Endodermal cell (in vitro differentiated cells): ENCODE measurements at regions not wholly inside any gene's neighbourhood (a gene's known extent, or its start where the extent isn't known, plus 50 kb on each side); places are given as distances from the start of the nearest gene placed in this dataset.
"Not testable (repeated sequence)": the region's sequence is repeated elsewhere in the genome, so short reads cannot be mapped to it uniquely, and the experiment has no call there.

Experiments
- DNase-seq: peaks from one replicate; pipeline ENCODE4 v3.0.0-alpha.2; 2017
- H3K27ac ChIP-seq: 2 replicates; pipeline ENCODE4 v1.5.1; 2013; ENCODE audit warnings: mild to moderate bottlenecking, low read depth, low read length, moderate library complexity
- H3K27me3 ChIP-seq: 2 replicates; pipeline ENCODE4 v1.6.1; 2013; ENCODE audit warnings: mild to moderate bottlenecking, low read length, moderate library complexity; ENCODE audit not compliant: insufficient read depth, control insufficient read depth, poor library complexity, severe bottlenecking
- H3K36me3 ChIP-seq: 2 replicates; pipeline ENCODE4 v1.7.0; 2013; ENCODE audit warnings: mild to moderate bottlenecking, low read length, moderate library complexity; ENCODE audit not compliant: control insufficient read depth, insufficient read depth
- H3K4me1 ChIP-seq: one replicate; pipeline ENCODE4 v1.7.0; 2013; ENCODE audit warnings: low read length; ENCODE audit not compliant: control insufficient read depth, insufficient read depth
- H3K4me3 ChIP-seq: 2 replicates; pipeline ENCODE4 v1.5.1; 2013; ENCODE audit warnings: mild to moderate bottlenecking, low read length, moderate library complexity
- H3K9ac ChIP-seq: 2 replicates; pipeline ENCODE4 v1.6.1; 2013; ENCODE audit warnings: mild to moderate bottlenecking, low read length, moderate library complexity; ENCODE audit not compliant: poor library complexity, severe bottlenecking; ENCODE audit errors: extremely low read depth
- H3K9me3 ChIP-seq: 2 replicates; pipeline ENCODE4 v1.6.1; 2013; ENCODE audit warnings: mild to moderate bottlenecking, low read length, moderate library complexity; ENCODE audit not compliant: control insufficient read depth
- H3K27ac Mint-ChIP-seq: 2 replicates; pipeline ENCODE4 v1.8.0; 2020; ENCODE audit warnings: mixed read lengths
- H3K27me3 Mint-ChIP-seq: 2 replicates; pipeline ENCODE4 v1.8.0; 2021; ENCODE audit warnings: mild to moderate bottlenecking, mixed read lengths; ENCODE audit not compliant: insufficient read depth
- H3K36me3 Mint-ChIP-seq: 2 replicates; pipeline ENCODE4 v1.8.0; 2020; ENCODE audit warnings: low read depth, mixed read lengths
- H3K4me1 Mint-ChIP-seq: 2 replicates; pipeline ENCODE4 v1.8.0; 2020; ENCODE audit warnings: mixed read lengths
- H3K4me3 Mint-ChIP-seq: 2 replicates; pipeline ENCODE4 v1.8.0; 2020; ENCODE audit warnings: mild to moderate bottlenecking, moderate library complexity, mixed read lengths
- H3K9me3 Mint-ChIP-seq: 2 replicates; pipeline ENCODE4 v1.8.0; 2020; ENCODE audit warnings: mild to moderate bottlenecking, mixed read lengths
- CTCF ChIP-seq: fragments of 200-600 bp; sonication (generic); conservative IDR thresholded peaks from 2 replicates; pipeline ENCODE4 v1.5.0; 2021; ENCODE audit warnings: antibody characterized with exemption, mild to moderate bottlenecking
- WGBS, 2 experiments: methylation state at CpG; one replicate each; pipeline versions ENCODE4 v1.1.5 to v1.1.7; 2013; ENCODE audit warnings: missing lambda C conversion rate in 2 of 2, mixed read lengths in 1 of 2; ENCODE audit not compliant: insufficient coverage in 1 of 2, insufficient read length in 1 of 2; 5-methylcytosine and 5-hydroxymethylcytosine counted together

DNA sequence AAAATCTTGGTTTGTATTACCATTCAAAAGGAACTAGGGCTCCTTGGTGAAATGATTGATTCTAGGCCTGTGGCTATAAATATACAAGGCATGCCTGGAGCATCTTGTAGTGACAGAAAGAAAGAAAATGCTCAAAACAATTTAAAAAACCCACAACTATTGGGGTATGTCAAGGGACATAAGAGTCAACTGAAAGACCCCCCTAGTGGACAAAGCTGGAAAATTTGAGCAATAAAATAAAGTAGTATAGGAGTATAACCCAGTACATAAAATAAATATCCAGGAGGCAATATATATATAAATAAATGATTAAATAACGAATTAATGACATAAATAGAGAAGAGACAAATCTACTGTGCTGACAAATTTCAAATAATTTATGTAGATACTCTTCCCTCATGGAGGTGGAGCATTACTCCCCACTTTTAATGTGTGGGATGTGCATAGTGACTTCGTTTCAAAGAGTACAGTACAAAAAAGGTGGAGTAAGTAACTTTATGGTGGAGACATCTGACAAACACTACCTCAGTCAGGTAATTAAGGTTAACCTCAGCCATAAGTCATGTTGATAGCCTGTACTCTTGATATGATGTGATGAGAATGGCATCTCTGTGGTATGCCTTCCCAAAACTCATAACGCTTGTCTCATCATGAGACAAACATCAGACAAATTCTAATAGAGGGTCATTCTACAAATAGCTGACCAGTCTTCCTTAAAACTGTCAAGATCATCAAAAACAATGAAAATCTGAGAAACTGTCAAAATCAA is 185.0 kb upstream of the GLRA2 start:
- no peaks in the 10 kb centered on the region for H3K4me1 ChIP-seq
- DNase-seq = no peak
- TF ChIP-seq CTCF = peak; percentile 63
- no peaks in the 10 kb centered on the region for H3K27me3 ChIP-seq
- no peaks in the 10 kb centered on the region for H3K9me3 ChIP-seq
- Mint-ChIP-seq H3K27ac (no peak overlapping the region), H3K4me3 (no peak overlapping the region), H3K36me3 (no peaks in the 10 kb centered on the region), H3K9me3 (peaks cover 36% of the 10 kb centered on the region), H3K27me3 (no peaks in the 10 kb centered on the region), H3K4me1 (no peaks in the 10 kb centered on the region)
- H3K4me3 ChIP-seq = no peak overlapping the region
- no peaks in the 10 kb centered on the region for H3K36me3 ChIP-seq
- H3K9ac ChIP-seq = no peak overlapping the region
- no peak overlapping the region for H3K27ac ChIP-seq
- WGBS, 2 experiments = 100% methylated on average over 2 of the region's 3 CpGs; no CpG with 5 or more reads in 1 of the 2 experiments

GRCh38 chrX:14309431-14309830 is 219.9 kb upstream of the GLRA2 start:
- Mint-ChIP-seq H3K27ac (no peak overlapping the region), H3K4me1 (no peaks in the 10 kb centered on the region), H3K27me3 (no peaks in the 10 kb centered on the region), H3K36me3 (no peaks in the 10 kb centered on the region), H3K4me3 (no peak overlapping the region), H3K9me3 (peaks cover 64% of the 10 kb centered on the region)
- no peak for DNase-seq
- WGBS, 2 experiments = 100% methylated on average over 1 of the region's 1 CpG; no CpG with 5 or more reads in 1 of the 2 experiments
- Histone ChIP-seq H3K9ac (no peak overlapping the region), H3K27me3 (no peaks in the 10 kb centered on the region), H3K4me3 (no peak overlapping the region), H3K36me3 (no peaks in the 10 kb centered on the region), H3K4me1 (no peaks in the 10 kb centered on the region), H3K9me3 (no peaks in the 10 kb centered on the region), H3K27ac (no peak overlapping the region)
- TF ChIP-seq CTCF = no peak

DNA sequence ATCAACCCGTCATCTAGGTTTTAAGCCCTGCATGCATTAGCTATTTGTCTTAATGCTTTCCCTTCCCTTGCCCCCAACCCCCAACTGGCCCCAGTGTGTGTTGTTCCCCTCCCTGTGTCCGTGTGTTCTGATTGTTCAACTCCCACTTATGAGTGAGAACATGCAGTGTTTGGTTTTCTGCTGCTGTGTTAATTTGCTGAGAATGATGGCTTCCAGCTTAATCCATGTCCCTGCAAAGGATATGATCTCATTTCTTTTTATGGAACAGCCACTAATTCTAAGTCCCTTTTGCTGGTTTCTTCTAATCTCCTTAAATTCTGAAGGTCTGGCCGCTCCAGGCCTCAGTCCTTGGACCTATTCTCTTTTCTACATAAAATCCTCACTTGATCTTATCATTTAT is 220.4 kb upstream of the GLRA2 start:
- not testable (repeated sequence) for H3K9ac ChIP-seq, H3K4me1 ChIP-seq, H3K36me3 ChIP-seq, H3K27ac ChIP-seq, DNase-seq, H3K36me3 Mint-ChIP-seq, H3K9me3 ChIP-seq, H3K4me3 ChIP-seq, H3K4me1 Mint-ChIP-seq, H3K27me3 ChIP-seq, H3K4me3 Mint-ChIP-seq, H3K27me3 Mint-ChIP-seq, H3K27ac Mint-ChIP-seq
- 78% methylated on average over 2 of the region's 3 CpGs; no CpG with 5 or more reads in 1 of the 2 experiments for WGBS, 2 experiments
- peaks cover 64% of the 10 kb centered on the region for H3K9me3 Mint-ChIP-seq
